Left ventricle myocardium inferior (tissue), 1 donor: ENCODE measurements at regions not wholly inside any gene's neighbourhood (a gene's known extent, or its start where the extent isn't known, plus 50 kb on each side); places are given as distances from the start of the nearest gene placed in this dataset.

Experiments used
- DNase-seq: peaks from one replicate; pipeline ENCODE4 v3.0.0-alpha.2; 2020
- H3K27ac ChIP-seq: fragments of 200-600 bp; replicated peaks from 2 replicates; pipeline ENCODE4 v1.8.0; 2021
- H3K27me3 ChIP-seq: fragments of 200-600 bp; 2 replicates; pipeline ENCODE4 v1.8.0; 2021; ENCODE audit warnings: low read depth
- H3K36me3 ChIP-seq: fragments of 200-600 bp; 2 replicates; pipeline ENCODE4 v1.8.0; 2021
- H3K4me1 ChIP-seq: fragments of 200-600 bp; 2 replicates; pipeline ENCODE4 v1.8.0; 2021
- H3K4me3 ChIP-seq: fragments of 200-600 bp; 2 replicates; pipeline ENCODE4 v1.8.0; 2021; ENCODE audit warnings: mild to moderate bottlenecking, moderate library complexity
- H3K9me3 ChIP-seq: fragments of 200-600 bp; replicated peaks from 2 replicates; pipeline ENCODE4 v1.8.0; 2021
- intact Hi-C: fragments of 100-400 bp; cut with micrococcal nuclease; formaldehyde crosslinking; loops from one replicate; pipeline ENCODE4 v1.11.0; 2022
- TF ChIP-seq, protein P1 (sequence below): fragments of 200-600 bp; IDR thresholded peaks from 2 replicates; pipeline ENCODE4 v1.8.0; 2021; ENCODE audit warnings: antibody characterized with exemption, mild to moderate bottlenecking, borderline replicate concordance
- donor health status: DM: no; HTN: yes; CAD: no; lungs with severe emphysema.

DNA sequence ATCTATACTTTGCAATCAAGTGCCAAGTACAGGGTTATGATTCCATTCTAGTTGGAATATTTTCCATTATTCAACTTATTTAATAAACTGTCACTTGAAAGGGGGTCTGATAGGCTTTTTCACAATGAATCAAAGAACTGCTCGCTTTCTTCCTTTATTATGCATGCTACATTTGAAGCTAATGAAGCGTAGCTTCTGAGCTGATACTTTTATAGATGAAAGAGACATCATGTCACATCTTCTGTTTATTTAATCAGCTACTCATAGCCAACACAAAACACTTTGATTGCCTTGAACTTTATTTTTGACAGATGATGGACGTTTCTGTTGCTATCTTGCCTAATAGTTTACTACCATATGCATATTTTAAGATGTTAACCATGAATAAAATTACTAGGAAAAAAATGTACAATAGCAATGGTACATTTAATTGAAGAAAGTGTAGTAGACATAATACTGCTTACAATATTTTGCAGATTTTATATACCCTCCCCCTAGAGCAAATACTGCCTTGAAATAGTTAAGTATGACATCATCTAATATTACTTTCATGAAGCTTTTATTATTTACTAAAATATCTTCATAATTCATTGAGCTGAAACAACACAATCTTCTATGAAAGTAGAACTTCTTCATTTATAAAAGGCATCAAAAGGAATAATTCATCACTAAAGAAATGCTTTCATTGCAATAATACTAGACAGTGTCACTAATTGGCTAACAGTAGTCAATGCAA lies 529.3 kb upstream of the TYRP1 start:
- H3K27ac ChIP-seq, result no peak overlapping the region
- DNase-seq, result no peak
- no peaks in the 10 kb centered on the region for H3K36me3 ChIP-seq
- intact Hi-C loops, result no loop called here
- H3K4me3 ChIP-seq, result no peak overlapping the region
- no peaks in the 10 kb centered on the region for H3K27me3 ChIP-seq
- TF ChIP-seq, protein P1, sequence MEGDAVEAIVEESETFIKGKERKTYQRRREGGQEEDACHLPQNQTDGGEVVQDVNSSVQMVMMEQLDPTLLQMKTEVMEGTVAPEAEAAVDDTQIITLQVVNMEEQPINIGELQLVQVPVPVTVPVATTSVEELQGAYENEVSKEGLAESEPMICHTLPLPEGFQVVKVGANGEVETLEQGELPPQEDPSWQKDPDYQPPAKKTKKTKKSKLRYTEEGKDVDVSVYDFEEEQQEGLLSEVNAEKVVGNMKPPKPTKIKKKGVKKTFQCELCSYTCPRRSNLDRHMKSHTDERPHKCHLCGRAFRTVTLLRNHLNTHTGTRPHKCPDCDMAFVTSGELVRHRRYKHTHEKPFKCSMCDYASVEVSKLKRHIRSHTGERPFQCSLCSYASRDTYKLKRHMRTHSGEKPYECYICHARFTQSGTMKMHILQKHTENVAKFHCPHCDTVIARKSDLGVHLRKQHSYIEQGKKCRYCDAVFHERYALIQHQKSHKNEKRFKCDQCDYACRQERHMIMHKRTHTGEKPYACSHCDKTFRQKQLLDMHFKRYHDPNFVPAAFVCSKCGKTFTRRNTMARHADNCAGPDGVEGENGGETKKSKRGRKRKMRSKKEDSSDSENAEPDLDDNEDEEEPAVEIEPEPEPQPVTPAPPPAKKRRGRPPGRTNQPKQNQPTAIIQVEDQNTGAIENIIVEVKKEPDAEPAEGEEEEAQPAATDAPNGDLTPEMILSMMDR, result no peak
- no peaks in the 10 kb centered on the region for H3K9me3 ChIP-seq
- H3K4me1 ChIP-seq, result no peaks in the 10 kb centered on the region

- DNase-seq, result no peak
- Histone ChIP-seq H3K27ac (no peak overlapping the region), H3K4me1 (no peaks in the 10 kb centered on the region), H3K9me3 (no peaks in the 10 kb centered on the region), H3K4me3 (no peak overlapping the region), H3K27me3 (no peaks in the 10 kb centered on the region), H3K36me3 (no peaks in the 10 kb centered on the region)
- TF ChIP-seq, protein P1, result no peak
- intact Hi-C loops, result no loop called here
These were observed 526.7 kb upstream of the TYRP1 start for GRCh38 chr9:12166518-12166917.

DNA sequence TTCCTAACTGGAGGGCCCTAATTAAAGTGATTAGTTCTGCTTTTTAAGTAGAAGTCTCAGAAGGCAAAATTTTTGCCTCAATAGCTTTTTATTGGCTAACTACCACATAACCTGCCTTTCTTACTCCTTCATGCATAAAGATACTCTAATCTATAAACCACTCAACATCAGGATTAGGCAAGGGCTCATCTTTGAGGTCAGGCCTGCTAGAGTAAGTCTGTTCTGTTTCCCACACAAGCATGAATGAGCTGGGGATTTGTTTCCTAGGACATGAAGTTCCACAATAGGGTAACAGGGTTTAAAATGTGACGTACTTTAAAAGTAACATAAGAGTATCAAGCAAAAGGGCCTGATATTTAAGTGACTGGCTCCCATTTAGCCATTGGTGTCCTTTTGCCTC lies 522.7 kb upstream of the TYRP1 start:
- no peaks in the 10 kb centered on the region for H3K4me1 ChIP-seq
- no peaks in the 10 kb centered on the region for H3K27me3 ChIP-seq
- TF ChIP-seq, protein P1, result no peak
- no peaks in the 10 kb centered on the region for H3K36me3 ChIP-seq
- H3K9me3 ChIP-seq, result no peaks in the 10 kb centered on the region
- H3K27ac ChIP-seq, result no peak overlapping the region
- DNase-seq, result no peak
- no peak overlapping the region for H3K4me3 ChIP-seq
- intact Hi-C loops, result no loop called here

DNA sequence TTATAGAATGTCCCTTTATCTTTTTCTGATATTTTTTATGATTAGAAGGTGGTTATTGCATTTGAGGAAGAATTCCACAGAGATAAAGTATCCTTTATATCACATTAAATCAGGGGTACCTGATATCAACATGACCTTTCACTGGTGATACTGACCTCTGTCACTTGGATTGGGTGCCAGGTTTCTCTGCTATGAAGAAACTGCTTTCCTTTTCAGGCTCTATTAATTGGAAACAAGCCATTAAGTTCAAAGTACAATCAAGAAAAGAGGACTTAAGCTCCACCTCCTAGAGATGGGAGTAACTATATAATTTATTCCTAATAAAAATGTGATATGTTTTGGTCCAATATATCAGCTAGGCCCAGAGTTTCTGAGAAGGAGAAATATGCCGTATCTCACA lies 514.6 kb upstream of the TYRP1 start:
- no peak overlapping the region for H3K4me3 ChIP-seq
- DNase-seq, result no peak
- no peak overlapping the region for H3K27ac ChIP-seq
- no peaks in the 10 kb centered on the region for H3K27me3 ChIP-seq
- H3K4me1 ChIP-seq, result no peaks in the 10 kb centered on the region
- H3K36me3 ChIP-seq, result no peaks in the 10 kb centered on the region
- intact Hi-C loops, result no loop called here
- no peaks in the 10 kb centered on the region for H3K9me3 ChIP-seq
- TF ChIP-seq, protein P1, result no peak

DNA sequence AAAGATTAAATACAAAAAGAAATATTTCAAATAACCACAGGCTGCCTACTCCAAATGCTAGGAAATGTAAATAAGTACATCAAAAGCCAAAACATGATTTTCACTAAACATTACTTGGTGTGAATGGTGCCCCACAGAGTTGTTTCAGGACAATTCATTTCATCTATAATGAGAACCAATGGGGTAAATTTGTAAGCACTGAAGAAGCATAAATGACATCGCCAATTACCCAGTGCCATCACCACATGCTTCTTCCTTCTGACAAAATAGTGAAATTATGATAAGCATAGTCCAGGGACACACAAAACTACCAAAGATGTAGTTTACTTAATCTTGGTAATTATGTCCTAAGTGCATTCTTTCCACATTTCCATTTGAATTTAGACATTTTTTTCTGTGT lies 510.4 kb upstream of the TYRP1 start:
- H3K36me3 ChIP-seq, result no peaks in the 10 kb centered on the region
- H3K4me1 ChIP-seq, result no peaks in the 10 kb centered on the region
- TF ChIP-seq, protein P1, result no peak
- DNase-seq, result no peak
- no peak overlapping the region for H3K27ac ChIP-seq
- intact Hi-C loops, result no loop called here
- no peak overlapping the region for H3K4me3 ChIP-seq
- H3K9me3 ChIP-seq, result no peaks in the 10 kb centered on the region
- H3K27me3 ChIP-seq, result no peaks in the 10 kb centered on the region
